ENCODE measurements at regions not wholly inside any gene's neighbourhood (a gene's known extent, or its start where the extent isn't known, plus 50 kb on each side); places are given as distances from the start of the nearest gene placed in this dataset.

- Mint-ChIP-seq H3K36me3 (ENCODE audit: low read depth) (no peaks in the 10 kb centered on the region), H3K4me3 (no peak overlapping the region), H3K4me1 (peaks cover 47% of the 10 kb centered on the region), H3K27me3 (ENCODE audit: low read depth) (no peaks in the 10 kb centered on the region), H3K9me3 (peaks cover 6% of the 10 kb centered on the region), H3K27ac (peak overlapping the region in 1 of 3 experiments; percentile 23)
- no peak for TF ChIP-seq CTCF (IDR thresholded peaks at IDR 0.05; ENCODE audit: unreplicated experiment in 3 of 3)
Measured at GRCh38 chr4:38323141-38323641, 340.8 kb upstream of the KLF3 start.

GRCh38 chr4:38324861-38325628, 339.0 kb upstream of the KLF3 start:
- H3K27ac Mint-ChIP-seq: no peak overlapping the region
- no peak for TF ChIP-seq CTCF (IDR thresholded peaks at IDR 0.05; ENCODE audit: unreplicated experiment in 3 of 3)
- no peaks in the 10 kb centered on the region for H3K36me3 Mint-ChIP-seq (ENCODE audit: low read depth)
- H3K4me3 Mint-ChIP-seq: no peak overlapping the region
- peaks cover 43% of the 10 kb centered on the region for H3K4me1 Mint-ChIP-seq
- peaks cover 6% of the 10 kb centered on the region for H3K9me3 Mint-ChIP-seq
- no peaks in the 10 kb centered on the region for H3K27me3 Mint-ChIP-seq (ENCODE audit: low read depth)

- H3K4me3 Mint-ChIP-seq: no peak overlapping the region
- H3K27ac Mint-ChIP-seq: no peak overlapping the region
- no peaks in the 10 kb centered on the region for H3K36me3 Mint-ChIP-seq (ENCODE audit: low read depth)
- peaks cover 6% of the 10 kb centered on the region for H3K9me3 Mint-ChIP-seq
- H3K4me1 Mint-ChIP-seq: peaks cover 38% of the 10 kb centered on the region
- TF ChIP-seq CTCF (IDR thresholded peaks at IDR 0.05; ENCODE audit: unreplicated experiment in 3 of 3): no peak
- no peaks in the 10 kb centered on the region for H3K27me3 Mint-ChIP-seq (ENCODE audit: low read depth)
Measured at GRCh38 chr4:38325629-38325913, 338.4 kb upstream of the KLF3 start.

GRCh38 chr4:38326499-38326898, 337.5 kb upstream of the KLF3 start:
- no peak overlapping the region for H3K27ac Mint-ChIP-seq
- no peaks in the 10 kb centered on the region for H3K36me3 Mint-ChIP-seq (ENCODE audit: low read depth)
- H3K4me3 Mint-ChIP-seq: no peak overlapping the region
- H3K4me1 Mint-ChIP-seq: peaks cover 33% of the 10 kb centered on the region
- H3K27me3 Mint-ChIP-seq (ENCODE audit: low read depth): no peaks in the 10 kb centered on the region
- H3K9me3 Mint-ChIP-seq: peaks cover 6% of the 10 kb centered on the region
- no peak for TF ChIP-seq CTCF (IDR thresholded peaks at IDR 0.05; ENCODE audit: unreplicated experiment in 3 of 3)

- Mint-ChIP-seq H3K4me3 (no peak overlapping the region), H3K27me3 (ENCODE audit: low read depth) (no peaks in the 10 kb centered on the region), H3K9me3 (peaks cover 6% of the 10 kb centered on the region), H3K27ac (no peak overlapping the region), H3K36me3 (ENCODE audit: low read depth) (no peaks in the 10 kb centered on the region), H3K4me1 (peaks cover 33% of the 10 kb centered on the region)
- TF ChIP-seq CTCF (IDR thresholded peaks at IDR 0.05; ENCODE audit: unreplicated experiment in 3 of 3): no peak
Measured at GRCh38 chr4:38327174-38327573, 336.8 kb upstream of the KLF3 start.

All from nephron (organoid).